ENCODE measurements at regions not wholly inside any gene's neighbourhood (a gene's known extent, or its start where the extent isn't known, plus 50 kb on each side); places are given as distances from the start of the nearest gene placed in this dataset.

GRCh38 chr4:184273166-184274147 is 55.8 kb upstream of the ENPP6 start:
- Mint-ChIP-seq H3K36me3 (ENCODE audit: insufficient read depth, unreplicated experiment) (peaks cover 9% of the 10 kb centered on the region), H3K27me3 (ENCODE audit: insufficient read depth, unreplicated experiment) (no peaks in the 10 kb centered on the region), H3K9me3 (ENCODE audit: unreplicated experiment) (peaks cover 10% of the 10 kb centered on the region), H3K27ac (ENCODE audit: low read depth, unreplicated experiment) (no peak overlapping the region), H3K4me3 (ENCODE audit: unreplicated experiment) (no peak overlapping the region), H3K4me1 (ENCODE audit: insufficient read depth, unreplicated experiment) (no peaks in the 10 kb centered on the region)
- intact Hi-C loops (cut with micrococcal nuclease) = no loop called here
- ChIA-PET CTCF (interaction anchor here (0.7 to 1.8 kb wide), 5 partner anchors 9 to 550 kb away, joined by 3 to 7 read pairs (median 3); no protein-coding TSS in a partner anchor), POLR2A (interaction anchor here (0.9 kb wide), 1 partner anchor 202 kb away, joined by 3 read pairs; no protein-coding TSS in a partner anchor)
- TF ChIP-seq, protein P1, sequence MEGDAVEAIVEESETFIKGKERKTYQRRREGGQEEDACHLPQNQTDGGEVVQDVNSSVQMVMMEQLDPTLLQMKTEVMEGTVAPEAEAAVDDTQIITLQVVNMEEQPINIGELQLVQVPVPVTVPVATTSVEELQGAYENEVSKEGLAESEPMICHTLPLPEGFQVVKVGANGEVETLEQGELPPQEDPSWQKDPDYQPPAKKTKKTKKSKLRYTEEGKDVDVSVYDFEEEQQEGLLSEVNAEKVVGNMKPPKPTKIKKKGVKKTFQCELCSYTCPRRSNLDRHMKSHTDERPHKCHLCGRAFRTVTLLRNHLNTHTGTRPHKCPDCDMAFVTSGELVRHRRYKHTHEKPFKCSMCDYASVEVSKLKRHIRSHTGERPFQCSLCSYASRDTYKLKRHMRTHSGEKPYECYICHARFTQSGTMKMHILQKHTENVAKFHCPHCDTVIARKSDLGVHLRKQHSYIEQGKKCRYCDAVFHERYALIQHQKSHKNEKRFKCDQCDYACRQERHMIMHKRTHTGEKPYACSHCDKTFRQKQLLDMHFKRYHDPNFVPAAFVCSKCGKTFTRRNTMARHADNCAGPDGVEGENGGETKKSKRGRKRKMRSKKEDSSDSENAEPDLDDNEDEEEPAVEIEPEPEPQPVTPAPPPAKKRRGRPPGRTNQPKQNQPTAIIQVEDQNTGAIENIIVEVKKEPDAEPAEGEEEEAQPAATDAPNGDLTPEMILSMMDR (IDR thresholded peaks at IDR 0.05; ENCODE audit: unreplicated experiment) = no peak
- DNase-seq (ENCODE audit: unreplicated experiment) = no peak
- no TSS peak for BruUV-seq (replicated peaks)

GRCh38 chr4:184270808-184271413 is 53.2 kb upstream of the ENPP6 start:
- CTCF ChIA-PET = interaction anchor here (0.6 to 0.7 kb wide), 2 partner anchors 315 to 393 kb away, joined by 3 to 4 read pairs; no protein-coding TSS in a partner anchor
- no peak overlapping the region for H3K27ac Mint-ChIP-seq (ENCODE audit: low read depth, unreplicated experiment)
- no peak for DNase-seq (ENCODE audit: unreplicated experiment)
- no peak overlapping the region for H3K4me3 Mint-ChIP-seq (ENCODE audit: unreplicated experiment)
- TF ChIP-seq, protein P1 (IDR thresholded peaks at IDR 0.05; ENCODE audit: unreplicated experiment) = no peak
- peaks cover 11% of the 10 kb centered on the region for H3K4me1 Mint-ChIP-seq (ENCODE audit: insufficient read depth, unreplicated experiment)
- intact Hi-C loops (cut with micrococcal nuclease) = no loop called here
- POLR2A ChIA-PET = interaction anchor here (1.1 kb wide), 1 partner anchor 204 kb away, joined by 3 read pairs; the partner anchor contains the start of gene IRF2
- no TSS peak for BruUV-seq (replicated peaks)
- no peaks in the 10 kb centered on the region for H3K27me3 Mint-ChIP-seq (ENCODE audit: insufficient read depth, unreplicated experiment)
- no peaks in the 10 kb centered on the region for H3K9me3 Mint-ChIP-seq (ENCODE audit: unreplicated experiment)
- peaks cover 9% of the 10 kb centered on the region for H3K36me3 Mint-ChIP-seq (ENCODE audit: insufficient read depth, unreplicated experiment)

- TF ChIP-seq, protein P1 (IDR thresholded peaks at IDR 0.05; ENCODE audit: unreplicated experiment) = no peak
- Mint-ChIP-seq H3K36me3 (ENCODE audit: insufficient read depth, unreplicated experiment) (peaks cover 9% of the 10 kb centered on the region), H3K4me3 (ENCODE audit: unreplicated experiment) (no peak overlapping the region), H3K9me3 (ENCODE audit: unreplicated experiment) (no peaks in the 10 kb centered on the region), H3K4me1 (ENCODE audit: insufficient read depth, unreplicated experiment) (peaks cover 11% of the 10 kb centered on the region), H3K27me3 (ENCODE audit: insufficient read depth, unreplicated experiment) (no peaks in the 10 kb centered on the region), H3K27ac (ENCODE audit: low read depth, unreplicated experiment) (no peak overlapping the region)
- ChIA-PET POLR2A (interaction anchor here (1.2 to 2.3 kb wide), 3 partner anchors 121 to 205 kb away, joined by 3 to 9 read pairs (median 4); partner anchors contain the start of gene IRF2), CTCF (interaction anchor here (0.7 to 1.0 kb wide), 3 partner anchors 268 to 392 kb away, joined by 3 read pairs; no protein-coding TSS in a partner anchor)
- intact Hi-C loops (cut with micrococcal nuclease) = loop anchor here (2.0 to 10.0 kb wide), 4 partner anchors 13 to 865 kb away; partner anchors contain the start of gene CENPU
- DNase-seq (ENCODE audit: unreplicated experiment) = no peak
- BruUV-seq (replicated peaks) = no TSS peak
Measured at GRCh38 chr4:184269879-184270430, 52.3 kb upstream of the ENPP6 start.

All from MCF 10A (cell line).